NCI-H2171 (cell line): ENCODE measurements at regions not wholly inside any gene's neighbourhood (a gene's known extent, or its start where the extent isn't known, plus 50 kb on each side); places are given as distances from the start of the nearest gene placed in this dataset.

Source experiments
- DNase-seq: peaks from one replicate; lab custom pipeline; 2025; lab: John Stamatoyannopoulos, UW

DNA sequence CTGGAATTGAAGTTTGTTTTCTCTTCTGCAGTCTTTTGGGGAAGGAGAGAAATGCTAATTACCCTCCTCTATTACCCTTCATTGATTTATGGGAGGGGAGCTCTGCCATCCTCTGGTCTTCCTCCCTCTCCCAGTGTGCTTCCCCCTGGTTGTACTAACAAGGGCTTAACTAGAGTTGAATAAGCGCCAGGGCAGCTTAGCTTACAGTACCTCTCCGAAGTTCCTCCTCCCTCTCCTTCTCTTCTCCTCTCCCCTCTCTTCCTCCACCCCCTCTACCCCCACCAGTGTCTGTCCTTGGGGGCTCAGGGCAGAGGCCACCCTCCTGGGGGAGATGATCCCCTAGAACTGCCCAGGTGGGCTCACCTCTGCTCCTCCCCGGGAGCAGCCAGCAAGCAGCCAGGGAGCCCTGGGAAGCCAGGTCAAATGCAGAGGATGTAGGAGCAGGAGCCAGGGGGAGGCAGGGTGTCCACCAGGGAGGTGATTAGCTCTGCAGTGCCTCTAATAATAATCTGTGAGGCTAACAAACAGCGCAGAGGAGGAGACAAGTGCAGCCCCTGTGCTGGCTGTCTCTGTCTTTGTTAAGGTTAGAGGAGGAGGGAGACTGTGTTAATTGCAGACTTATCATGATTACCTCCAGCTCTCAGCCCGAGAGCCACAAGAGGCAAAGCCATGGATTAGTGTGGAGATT, 191.6 kb upstream of the CADM1 start:
- no peak for DNase-seq

DNA sequence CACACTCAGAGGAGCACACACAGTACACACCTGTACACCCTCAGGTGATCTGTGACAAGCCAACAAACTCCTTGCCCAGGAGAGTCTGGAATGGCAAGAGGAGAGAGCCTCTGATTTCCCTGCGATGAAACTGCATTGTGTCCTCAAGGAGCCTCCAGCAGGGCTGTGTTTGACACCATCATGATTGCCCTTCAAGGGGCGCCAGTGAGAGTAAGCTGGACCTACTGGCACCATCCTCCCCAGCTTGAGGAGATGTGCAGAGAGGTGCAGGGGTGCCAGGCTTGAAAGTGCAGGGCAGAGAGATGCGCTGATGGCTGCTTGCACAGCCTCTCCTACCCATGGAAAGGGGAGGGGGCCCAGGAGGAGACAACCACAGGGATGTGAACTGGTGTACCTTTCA, 188.8 kb upstream of the CADM1 start:
- DNase-seq = no peak

DNA sequence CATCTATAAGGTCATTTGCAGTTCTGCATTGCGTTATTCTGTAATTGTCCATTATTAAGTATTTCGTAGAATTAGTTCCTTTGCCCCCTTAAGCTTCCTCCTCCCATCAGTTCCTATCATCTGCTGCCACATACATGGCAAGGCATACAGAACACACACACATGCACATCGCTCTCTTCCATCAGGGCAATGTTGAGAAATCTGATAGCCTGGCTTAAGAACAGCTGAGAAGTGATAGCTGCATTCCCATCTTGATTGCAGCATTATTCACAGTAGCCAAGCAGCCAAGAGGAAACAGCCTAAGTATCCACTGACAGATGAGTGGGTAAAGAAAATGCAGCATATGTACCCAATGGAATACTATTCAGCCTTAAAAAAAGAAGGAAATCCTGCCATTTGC, 186.8 kb upstream of the CADM1 start:
- no peak for DNase-seq

DNA sequence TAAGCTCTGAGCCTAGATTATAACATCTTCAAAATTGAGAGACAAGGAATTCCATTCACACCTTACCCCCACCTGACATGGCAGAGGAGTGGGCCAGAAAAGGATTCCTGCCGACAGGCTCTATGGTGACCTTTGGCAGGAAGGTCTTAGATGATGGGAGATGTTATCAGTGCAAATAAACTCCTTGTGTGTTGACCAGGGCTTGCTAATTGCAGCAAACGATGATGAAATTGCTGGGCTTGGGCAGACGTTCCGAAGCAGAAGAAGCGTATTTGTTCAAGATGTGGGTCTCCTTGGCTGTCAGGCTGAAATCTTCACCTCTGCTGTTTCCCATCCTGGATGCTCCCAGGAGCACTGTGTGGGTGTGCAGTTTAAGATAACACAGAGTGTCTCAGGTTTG, 183.7 kb upstream of the CADM1 start:
- no peak for DNase-seq

DNA sequence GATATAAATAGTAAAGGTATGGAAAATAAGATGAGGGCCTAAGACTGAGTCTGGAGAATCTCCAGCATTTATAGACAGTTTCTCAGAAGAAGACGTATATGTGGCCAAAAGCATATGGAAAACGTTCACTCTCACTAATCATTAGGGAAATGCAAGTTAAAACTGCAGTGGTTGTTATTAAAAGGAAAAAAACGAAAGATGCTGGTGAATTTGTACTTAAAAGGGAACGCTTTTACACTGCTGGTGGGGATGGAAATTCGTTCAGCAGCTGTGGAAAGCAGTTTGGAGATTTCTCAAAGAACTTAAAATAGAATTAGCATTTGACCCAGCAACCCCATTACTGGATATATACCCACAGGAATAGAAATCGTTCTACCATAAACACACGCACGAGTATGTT, 180.5 kb upstream of the CADM1 start:
- DNase-seq = no peak

DNA sequence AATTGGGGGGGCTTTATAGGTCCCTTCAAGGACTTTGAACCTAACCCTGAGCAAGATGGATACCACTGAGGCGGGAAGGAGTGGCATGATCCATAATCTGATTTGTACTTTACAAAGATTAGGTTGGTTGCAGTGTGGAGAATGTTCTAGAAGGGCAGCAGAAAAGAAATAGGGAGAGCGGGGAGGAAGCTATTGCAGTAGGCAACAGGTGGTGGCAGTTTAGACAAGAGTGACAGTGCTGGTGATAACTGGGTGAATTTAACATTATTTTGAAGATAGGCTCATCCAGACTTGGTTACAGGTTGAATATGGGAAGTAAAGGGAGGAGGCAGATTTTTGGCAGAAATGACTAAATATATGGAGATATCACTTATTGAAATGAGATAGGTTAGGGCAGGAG, 179.9 kb upstream of the CADM1 start:
- DNase-seq = no peak

DNA sequence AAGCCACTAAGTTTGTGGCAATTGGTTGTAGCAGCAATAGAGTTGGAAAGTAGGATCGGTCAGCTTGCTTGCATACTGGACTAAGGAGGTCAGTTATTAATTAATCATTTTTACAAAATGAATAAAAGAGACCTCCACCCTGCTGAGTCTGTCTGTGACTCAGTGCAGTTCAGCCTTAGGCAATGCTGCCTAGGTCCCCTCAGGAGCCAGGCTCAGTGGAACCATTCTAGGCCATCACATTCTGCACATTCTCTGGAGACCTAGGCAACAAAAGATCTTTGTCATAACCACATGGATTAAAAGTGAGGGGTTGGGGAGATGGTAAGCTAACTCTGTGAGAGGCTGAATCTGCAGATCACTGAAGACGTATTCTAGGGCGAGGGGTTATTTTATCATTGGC, 178.7 kb upstream of the CADM1 start:
- no peak for DNase-seq

DNA sequence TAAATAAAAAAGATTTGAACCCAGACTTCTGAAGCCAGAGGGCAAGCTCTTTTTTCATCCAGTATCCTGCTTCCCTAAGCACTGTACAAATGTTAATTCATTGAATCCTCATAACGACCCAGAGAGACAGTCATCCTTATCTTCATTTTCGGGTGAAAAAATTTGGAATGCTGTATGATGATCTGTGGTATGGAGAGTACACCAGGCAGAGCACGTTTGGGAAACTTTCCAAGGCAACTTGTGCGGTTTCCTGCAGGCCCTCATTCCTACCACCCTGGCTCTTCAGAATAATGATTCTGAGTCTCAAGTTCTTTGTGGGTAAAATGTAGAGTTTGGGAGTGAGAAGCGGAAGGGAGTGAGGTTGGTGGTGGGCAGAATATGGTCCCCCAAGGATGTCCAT, 177.9 kb upstream of the CADM1 start:
- no peak for DNase-seq

DNA sequence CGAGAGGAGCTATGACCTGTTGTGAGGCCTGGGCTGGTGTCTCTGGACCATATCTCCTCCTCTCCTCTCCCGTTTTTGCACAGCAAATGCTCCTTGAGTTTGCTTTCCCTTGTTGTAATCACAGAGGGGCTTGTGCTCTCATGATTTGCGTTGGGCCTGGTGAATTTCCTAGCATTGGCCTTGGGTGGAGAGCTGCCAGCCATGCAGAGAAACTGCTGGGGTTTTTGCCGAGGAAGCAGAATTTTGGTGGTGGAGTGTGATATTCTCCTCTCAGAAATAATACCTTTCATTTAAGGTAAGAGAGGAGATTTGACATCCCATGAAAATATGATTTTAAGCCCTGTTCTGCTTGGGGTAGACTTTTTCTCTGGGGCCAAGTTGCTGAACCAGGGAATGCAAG, 175.7 kb upstream of the CADM1 start:
- DNase-seq = no peak

DNA sequence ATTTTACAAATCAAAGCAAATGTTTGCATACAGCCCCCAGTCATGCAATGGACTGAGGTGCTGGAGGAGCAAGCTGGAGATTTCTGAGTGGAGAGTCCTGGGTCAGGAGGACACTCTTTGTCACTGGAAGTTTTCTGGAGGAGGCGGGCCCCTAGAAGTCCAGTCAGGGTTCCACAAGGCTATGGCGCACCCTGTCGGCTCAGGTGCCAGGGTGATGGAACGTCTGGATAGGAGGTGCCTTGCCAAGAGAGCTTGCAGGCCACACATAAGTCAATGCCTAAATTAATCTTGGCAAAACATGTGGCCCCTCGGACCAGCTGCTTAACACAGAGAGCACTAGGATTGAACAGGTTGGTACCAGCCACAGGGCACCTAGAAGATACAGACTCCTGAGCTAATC, 174.7 kb upstream of the CADM1 start:
- no peak for DNase-seq

DNA sequence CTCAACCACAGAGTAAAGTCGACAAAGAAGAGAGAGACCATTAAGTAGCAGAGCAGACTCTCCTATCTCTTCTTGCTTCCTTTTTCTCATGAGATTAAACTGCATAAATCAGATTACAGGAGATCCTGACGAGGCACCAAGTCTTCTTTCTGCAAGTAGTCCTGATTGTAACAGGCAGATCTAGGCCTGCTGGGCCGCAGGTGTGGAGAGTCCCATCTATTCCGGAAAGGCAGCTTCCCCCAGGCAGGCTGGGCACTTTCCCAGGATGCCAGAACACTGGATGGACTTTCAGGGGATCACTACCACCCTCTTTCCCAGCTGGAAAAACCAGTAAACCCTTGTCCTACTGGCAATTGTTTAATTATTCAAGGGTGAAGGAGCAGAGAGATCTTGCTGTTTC, 173.0 kb upstream of the CADM1 start:
- DNase-seq = no peak

DNA sequence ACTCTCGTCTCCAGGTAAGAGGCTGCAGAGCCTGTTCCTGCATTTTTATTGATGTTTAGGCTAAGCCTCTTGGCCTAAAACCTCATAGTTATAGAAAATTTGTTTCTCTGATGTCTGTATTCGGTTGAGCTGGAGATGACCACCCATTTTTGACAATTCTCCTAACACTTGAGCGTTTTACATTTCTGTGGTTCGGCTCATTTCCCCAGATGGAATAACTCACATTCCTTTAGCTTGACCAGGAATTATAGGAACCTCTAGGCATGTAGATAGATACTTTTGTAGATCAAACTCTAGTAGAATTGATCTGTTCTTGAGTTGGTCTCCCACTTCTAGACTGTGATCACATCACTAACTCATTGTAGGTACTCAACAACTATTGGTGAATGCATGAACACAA, 172.6 kb upstream of the CADM1 start:
- DNase-seq = no peak

DNA sequence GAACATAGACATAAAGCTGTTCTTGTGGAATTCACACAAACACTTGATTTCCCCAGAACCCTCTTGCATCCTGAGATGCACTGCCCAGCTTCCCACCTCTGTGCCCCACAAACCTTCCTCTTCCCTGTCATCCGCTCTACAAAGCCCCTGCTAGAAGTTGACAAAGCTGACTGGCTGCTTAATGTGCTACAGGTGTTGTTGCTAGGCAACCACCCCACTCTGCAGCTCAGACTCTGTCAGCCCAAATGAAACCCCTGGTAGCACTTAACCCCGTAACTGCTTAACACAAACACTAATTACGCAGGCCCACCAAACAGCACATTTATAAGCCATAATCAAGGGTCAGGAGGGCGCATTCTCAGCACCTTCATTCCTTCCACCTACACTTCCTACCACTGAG, 172.0 kb upstream of the CADM1 start:
- DNase-seq = peak; percentile 35

DNA sequence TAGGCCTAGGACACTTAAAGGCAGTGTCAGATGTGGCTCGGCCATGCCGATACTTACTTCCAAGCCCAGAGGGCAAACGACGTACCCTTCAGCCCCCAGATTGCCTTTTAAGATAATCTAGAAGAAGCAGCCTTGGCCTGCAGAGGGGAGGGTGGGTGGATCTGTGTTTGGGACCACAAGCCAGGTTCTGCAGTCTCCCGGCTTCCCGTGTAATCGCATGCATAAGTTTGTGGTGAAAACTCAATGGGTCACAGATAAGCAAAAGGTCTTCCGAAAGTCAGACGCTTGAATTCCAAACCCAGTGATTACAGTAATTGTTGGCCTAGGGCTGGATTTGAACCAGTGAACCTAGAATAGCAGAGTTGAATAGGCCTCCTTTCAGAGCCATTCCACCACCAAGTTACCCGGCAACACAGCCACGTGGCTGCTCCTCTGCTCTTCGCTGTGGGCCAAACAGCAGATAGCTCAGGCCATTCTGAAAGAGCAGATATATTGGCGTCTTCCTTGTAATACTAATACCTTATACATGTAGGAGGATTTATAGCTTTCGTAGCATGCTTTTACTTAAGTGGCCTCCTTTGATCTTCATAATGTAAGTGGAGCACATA, 170.8 kb upstream of the CADM1 start:
- DNase-seq = no peak

DNA sequence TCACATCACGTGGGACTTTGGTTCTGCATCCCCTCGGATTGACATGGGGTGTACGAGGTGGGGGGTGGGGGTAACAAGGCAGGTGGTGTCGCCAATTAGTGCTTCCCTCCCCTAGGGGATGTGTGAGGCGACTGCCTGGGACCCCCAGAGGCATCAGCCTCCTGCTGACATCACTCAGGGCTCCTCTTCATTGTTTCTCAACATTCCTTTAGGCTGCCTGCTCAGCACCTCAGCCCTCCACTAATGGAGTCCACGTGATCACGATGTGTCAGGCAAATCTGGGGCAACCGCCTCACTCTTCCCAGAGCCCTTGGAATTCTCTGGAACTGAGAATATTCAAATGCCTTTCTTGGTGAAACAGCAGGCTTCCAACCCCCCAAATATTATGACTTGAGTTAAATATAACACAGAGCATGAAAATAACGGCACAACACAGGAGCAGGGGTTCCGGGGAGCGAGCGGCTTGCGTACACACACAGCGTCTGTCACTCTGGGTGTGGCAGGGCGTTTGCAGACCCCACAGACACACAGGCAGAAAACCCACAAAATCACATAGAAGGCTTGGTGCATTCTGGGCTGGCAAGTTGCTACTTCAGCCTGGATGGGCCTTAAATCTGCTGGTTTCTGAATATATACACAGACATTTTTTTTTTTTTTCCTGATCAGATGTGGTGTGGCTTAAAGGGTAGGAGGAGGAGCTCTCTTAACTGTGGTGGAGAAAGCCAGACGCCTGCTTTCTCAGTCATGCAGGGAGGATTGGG, 170.1 kb upstream of the CADM1 start:
- DNase-seq = no peak

DNA sequence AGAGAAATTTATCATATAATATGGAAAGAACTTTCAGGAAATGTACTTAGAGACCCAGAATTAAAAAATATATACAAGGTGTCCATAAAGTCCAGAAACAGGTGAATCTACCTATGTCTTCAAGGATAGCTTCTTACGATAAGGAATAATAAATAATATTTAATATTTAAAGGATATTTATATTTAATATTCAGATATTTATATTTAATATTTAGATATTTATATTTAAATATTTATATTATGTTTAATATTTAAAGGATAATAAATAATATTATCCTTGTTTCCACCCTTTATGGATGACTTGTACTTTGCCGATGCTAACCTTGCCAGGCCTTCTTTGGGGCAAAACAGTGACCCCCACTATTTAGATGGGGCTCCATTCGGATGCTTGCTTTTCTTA, 169.5 kb upstream of the CADM1 start:
- DNase-seq = no peak

DNA sequence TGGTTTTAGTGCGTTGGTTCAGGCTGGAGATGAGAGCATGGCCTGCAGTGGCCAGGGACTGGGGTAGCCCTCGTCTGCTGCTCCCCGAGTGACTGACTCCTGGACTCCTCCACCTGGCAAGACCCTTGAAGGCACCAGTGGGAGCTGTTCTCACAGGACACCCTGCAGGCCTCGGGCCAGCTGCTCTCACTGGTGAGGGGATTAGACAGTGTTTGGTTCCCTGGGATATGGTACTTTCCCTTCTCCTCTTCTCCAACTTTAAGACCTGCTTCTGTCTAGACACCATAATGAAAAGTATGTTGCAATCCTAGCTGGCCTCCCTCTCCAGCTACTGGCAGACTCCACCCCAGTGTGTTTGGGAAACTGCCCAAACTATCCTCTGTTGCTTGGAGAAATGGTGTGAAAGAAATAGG, 168.8 kb upstream of the CADM1 start:
- peak; percentile 32 for DNase-seq

DNA sequence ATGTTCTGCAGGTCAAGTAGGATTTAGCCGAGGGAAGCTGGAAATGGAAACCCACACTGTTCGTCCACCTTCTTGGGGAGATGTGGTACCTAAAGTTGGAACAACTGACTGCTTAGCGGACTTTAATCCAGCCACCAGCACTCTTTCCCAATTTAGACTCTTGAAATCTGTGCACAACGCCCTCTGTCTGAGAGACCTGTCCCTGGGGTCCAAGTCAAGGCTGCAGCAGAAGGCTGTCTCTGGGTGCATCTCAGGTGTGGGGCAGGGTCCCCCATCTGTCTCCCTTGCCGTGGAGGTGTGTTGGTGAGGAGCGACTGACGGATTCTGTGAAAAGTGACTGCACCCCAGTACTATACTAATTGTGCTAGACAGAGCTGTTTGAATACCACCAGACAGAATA, 168.2 kb upstream of the CADM1 start:
- DNase-seq = peak; percentile 48

DNA sequence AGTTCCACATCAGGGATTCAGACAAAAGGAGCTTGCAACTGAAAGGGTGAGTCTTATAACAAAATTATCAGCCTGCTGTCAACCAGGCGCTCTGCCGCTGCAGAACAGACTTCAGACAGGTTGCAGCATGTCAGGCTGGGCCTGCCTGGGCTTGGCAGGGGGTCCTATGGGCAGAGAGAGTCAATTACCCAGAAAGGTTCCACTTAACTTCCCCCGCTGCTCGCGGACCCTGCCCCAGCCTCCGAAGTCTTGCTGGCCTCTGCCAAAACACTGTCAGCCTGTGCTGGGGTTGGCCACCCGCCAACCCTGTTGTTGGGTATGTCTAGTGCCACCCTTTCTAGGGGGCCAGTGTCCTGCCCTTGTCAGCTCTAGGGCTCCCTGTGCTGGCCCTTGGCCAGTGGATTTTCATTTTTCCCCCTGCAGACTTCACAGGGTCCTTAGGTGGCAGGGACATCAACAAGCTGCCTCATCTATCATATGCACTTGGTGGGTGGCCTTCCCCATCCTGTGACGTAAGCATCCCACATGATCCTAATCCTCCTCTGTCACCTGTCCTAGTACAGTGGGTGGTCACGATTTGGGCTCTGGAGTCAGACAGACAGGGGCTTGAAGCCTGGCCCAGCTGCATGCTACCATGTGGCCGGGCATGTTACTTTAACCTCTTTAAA, 166.5 kb upstream of the CADM1 start:
- peak; percentile 79 for DNase-seq

DNA sequence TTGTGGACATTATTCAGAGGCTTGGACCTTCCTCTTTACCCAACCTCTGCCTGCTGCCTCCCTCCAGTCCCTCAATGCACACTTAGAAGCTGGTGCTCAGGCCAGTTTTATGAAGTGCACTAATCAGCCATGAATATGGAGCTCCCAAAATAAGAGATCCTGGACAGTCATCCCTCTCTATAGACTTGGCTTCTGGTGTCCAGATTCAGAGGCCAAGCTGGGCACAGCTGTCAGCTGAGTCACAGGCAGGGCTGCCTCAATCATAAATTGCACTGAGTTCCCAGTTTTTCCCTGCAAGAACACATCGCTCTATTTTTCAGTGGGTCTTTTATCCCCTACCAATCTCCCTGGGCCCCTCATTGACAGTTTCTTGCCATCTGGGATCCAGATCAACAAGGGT, 161.7 kb upstream of the CADM1 start:
- DNase-seq = no peak

DNA sequence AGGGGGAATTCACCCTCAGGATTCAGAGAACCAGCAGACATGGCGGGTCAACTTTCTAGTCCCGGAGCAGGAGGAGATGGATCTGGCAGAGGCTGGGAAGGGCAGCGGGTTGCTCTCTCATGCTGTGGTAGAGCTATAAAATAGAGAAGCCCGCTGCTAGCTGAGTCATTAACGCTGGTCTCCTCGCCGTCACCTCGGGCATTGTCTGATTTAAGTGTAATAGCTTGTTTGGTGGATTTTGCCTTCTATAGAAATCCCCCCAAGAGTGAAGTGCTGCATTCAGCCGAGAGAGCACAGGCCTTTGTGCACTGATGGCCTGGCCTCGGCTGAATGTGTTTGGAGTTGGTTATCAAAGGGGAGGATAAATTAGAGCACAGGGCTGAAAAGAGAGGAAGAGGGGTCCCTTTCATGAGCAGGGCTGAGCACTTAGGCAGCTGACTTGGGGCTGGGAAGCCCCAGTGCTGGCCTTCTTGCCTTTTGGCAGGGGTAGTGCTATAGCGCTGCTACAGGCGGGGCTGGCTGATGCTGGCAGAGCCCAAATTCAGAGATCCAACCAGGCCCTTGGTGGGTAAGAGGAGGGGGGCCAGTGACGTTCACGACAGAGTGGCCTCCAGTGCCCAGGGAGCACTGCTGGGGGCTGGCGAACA, 161.1 kb upstream of the CADM1 start:
- DNase-seq = no peak

DNA sequence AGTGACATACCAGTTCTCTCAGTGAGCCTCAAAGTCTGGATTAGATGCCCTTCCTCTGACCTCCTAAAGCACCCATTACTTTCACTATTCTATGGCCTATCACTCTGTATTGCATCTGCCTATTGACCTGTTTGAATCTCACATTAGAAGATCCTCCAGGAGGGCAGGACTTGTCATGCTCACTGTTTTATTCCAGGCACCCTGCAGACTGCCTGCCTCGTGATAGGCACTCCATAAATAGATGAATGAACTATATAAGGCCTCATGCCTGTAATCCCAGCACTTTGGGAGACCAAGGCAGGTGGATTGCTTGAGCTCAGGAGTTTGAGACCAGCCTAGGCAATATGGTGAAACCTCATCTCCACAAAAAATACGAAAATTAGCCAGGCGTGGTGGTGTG, 160.1 kb upstream of the CADM1 start:
- no peak for DNase-seq

DNA sequence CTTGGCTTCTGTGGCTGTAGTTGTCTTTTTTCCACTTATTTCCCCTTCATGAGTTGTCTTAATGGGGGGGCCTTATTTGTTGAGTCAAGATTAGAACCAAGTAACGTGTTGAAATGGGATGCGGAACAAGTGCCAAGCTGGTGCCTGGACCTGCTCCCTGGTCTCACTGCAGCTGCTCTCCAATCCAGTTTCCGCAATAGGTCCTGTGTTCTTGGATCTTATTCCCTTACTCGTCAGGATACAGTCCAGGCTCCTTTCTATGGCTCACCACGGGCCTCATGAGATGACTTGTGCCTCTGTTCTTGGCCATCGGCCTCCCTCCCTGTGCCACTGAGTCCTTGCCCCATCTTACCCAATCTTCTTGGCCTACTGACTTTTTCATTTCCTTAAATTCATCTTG, 159.6 kb upstream of the CADM1 start:
- no peak for DNase-seq
